ENCODE measurements at regions not wholly inside any gene's neighbourhood (a gene's known extent, or its start where the extent isn't known, plus 50 kb on each side); places are given as distances from the start of the nearest gene placed in this dataset.
"Not testable (repeated sequence)": the region's sequence is repeated elsewhere in the genome, so short reads cannot be mapped to it uniquely, and the experiment has no call there.

DNA sequence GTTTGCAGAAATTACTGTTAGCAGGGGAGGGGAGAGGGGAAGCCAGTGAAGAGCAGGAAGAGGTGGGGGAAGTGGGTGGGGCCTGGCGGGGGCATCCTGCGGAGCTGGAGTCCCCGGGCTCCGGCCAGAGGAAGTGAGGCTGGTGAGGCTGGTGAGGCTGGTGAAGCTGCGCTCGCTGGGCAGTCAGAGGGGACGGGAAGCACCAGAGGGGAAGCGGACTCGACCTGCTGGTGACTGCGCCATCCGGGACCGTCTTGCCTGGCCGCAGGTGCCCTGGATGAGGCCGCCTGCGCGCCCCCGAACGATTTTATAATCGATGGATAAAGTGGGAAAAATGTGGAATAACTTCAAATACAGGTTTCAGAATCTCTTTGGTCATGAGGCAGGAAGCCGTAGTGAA, 635.3 kb upstream of the MARCKS start:
- no peak overlapping the region for H3K27ac ChIP-seq
- no peak for TF ChIP-seq ZFX (IDR thresholded peaks at IDR 0.05)
- TF ChIP-seq, protein P1, sequence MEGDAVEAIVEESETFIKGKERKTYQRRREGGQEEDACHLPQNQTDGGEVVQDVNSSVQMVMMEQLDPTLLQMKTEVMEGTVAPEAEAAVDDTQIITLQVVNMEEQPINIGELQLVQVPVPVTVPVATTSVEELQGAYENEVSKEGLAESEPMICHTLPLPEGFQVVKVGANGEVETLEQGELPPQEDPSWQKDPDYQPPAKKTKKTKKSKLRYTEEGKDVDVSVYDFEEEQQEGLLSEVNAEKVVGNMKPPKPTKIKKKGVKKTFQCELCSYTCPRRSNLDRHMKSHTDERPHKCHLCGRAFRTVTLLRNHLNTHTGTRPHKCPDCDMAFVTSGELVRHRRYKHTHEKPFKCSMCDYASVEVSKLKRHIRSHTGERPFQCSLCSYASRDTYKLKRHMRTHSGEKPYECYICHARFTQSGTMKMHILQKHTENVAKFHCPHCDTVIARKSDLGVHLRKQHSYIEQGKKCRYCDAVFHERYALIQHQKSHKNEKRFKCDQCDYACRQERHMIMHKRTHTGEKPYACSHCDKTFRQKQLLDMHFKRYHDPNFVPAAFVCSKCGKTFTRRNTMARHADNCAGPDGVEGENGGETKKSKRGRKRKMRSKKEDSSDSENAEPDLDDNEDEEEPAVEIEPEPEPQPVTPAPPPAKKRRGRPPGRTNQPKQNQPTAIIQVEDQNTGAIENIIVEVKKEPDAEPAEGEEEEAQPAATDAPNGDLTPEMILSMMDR (conservative IDR thresholded peaks at IDR 0.05): no peak

GRCh38 chr6:113246186-113246585, 611.0 kb upstream of the MARCKS start:
- no peak overlapping the region for H3K27ac ChIP-seq
- no peak for TF ChIP-seq ZFX (IDR thresholded peaks at IDR 0.05)
- TF ChIP-seq, protein P1 (conservative IDR thresholded peaks at IDR 0.05): no peak

- no peak for TF ChIP-seq ZFX (IDR thresholded peaks at IDR 0.05)
- TF ChIP-seq, protein P1 (conservative IDR thresholded peaks at IDR 0.05): no peak
- no peak overlapping the region for H3K27ac ChIP-seq
Measured at GRCh38 chr6:113248532-113248931, 608.6 kb upstream of the MARCKS start.

DNA sequence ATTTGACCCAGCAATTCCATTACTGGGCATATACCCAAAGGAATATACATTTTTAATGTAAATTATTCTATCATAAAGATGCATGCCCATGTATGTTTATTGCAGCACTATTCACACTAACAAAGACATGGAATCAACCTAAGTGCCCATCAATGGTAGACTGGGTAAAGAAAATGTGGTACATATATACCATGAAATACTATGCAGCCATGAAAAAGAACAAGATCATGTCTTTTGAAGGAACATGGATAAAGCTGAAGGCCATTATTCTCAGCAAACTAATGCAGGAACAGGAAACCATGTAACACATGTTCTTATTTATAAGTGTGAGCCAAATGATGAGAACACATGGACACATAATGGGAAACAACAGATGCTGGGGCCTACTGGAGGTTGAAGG, 603.0 kb upstream of the MARCKS start:
- H3K27ac ChIP-seq: not testable (repeated sequence)

DNA sequence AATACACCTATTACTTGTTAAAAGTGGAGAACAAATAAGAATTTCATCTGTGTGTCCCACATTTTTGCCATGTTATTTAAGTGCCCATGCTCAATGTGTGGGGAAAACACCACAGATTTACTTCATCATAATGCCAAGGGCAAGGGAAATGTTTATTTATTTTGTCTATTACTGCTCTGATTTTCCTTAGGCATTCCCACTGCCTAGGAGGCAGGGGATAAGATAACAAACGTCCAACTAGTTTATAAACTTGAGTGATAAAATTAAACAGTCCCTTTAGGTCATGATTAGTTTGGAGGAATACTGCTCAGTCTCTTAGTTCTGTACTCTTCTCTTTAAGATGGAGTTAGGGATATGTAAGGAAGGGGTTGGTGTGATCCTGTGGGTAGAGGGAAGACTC, 598.4 kb upstream of the MARCKS start:
- no peak overlapping the region for H3K27ac ChIP-seq
- TF ChIP-seq, protein P1 (conservative IDR thresholded peaks at IDR 0.05): no peak
- no peak for TF ChIP-seq ZFX (IDR thresholded peaks at IDR 0.05)

GRCh38 chr6:113271437-113271836, 585.7 kb upstream of the MARCKS start:
- no peak overlapping the region for H3K27ac ChIP-seq
- no peak for TF ChIP-seq ZFX (IDR thresholded peaks at IDR 0.05)
- TF ChIP-seq, protein P1 (conservative IDR thresholded peaks at IDR 0.05): no peak

DNA sequence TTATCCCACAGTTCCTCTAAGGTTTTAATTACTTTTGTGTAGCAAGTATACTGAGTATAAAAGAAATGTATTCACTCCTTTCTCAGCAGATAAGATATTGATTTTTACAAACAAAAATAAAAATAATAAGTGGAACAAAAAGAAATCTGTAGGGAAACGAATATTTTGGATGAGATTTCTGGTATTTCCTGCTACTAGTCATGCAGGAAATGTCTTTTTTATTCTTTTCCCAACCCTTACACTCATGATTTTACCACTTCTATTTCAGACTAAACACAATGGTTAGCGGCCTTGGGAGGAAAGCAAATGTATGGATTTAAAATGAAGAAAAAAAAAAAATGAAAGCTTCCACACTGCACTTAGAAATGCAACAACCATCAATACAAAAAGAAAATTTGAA, 580.5 kb upstream of the MARCKS start:
- H3K27ac ChIP-seq: no peak overlapping the region
- TF ChIP-seq, protein P1 (conservative IDR thresholded peaks at IDR 0.05): no peak

GRCh38 chr6:113277111-113277510, 580.0 kb upstream of the MARCKS start:
- TF ChIP-seq, protein P1 (conservative IDR thresholded peaks at IDR 0.05): no peak
- no peak for TF ChIP-seq ZFX (IDR thresholded peaks at IDR 0.05)

More at GRCh38 chr6:113277111-113277510, 580.0 kb upstream of the MARCKS start:
- H3K27ac ChIP-seq: no peak overlapping the region

Measured in C4-2B (cell line).